ENCODE measurements at regions not wholly inside any gene's neighbourhood (a gene's known extent, or its start where the extent isn't known, plus 50 kb on each side); places are given as distances from the start of the nearest gene placed in this dataset.

DNA sequence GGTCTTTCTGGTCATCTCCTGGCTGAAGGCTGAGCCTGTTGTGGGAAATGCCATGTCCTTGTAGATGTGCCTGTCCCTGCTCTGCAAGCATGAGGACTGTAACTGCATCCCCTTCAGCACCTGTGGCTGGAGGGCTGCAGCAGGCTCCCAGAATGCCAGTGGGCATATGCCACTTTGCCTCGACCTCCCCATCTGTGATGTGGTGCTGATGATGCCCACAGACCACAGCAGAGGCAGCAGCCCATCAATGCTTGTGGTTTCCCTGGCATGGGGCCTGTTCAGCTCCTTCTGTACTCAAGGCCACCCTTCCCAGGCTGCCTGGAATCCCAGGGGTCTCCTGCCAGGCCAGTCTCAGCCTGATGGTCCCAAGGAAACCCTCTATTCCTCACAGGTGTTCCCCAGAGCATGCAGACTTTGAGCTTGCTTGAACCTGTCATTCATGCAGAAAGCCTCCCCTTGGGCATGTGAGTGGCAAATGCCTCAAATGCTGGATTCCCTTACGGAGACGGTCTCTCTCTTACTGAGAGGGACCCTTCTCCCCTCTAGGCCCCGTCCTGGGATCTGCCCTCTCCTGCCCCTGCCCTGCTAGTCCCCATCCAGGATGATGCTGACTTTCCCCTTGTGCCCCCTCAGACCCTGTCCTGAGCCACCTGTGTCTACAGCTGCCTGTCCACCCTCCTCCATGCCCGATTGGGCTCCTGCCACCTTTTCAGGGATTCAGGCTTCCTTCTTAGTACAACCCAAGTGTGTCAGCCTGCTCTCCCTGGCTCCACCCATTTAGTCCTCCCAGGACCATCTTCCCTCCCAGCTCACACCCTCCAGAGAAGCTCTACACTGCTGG is 50.9 kb upstream of the ANTXRL start:
- no peak for DNase-seq (ENCODE audit: low spot score)
- TF ChIP-seq, protein P1, sequence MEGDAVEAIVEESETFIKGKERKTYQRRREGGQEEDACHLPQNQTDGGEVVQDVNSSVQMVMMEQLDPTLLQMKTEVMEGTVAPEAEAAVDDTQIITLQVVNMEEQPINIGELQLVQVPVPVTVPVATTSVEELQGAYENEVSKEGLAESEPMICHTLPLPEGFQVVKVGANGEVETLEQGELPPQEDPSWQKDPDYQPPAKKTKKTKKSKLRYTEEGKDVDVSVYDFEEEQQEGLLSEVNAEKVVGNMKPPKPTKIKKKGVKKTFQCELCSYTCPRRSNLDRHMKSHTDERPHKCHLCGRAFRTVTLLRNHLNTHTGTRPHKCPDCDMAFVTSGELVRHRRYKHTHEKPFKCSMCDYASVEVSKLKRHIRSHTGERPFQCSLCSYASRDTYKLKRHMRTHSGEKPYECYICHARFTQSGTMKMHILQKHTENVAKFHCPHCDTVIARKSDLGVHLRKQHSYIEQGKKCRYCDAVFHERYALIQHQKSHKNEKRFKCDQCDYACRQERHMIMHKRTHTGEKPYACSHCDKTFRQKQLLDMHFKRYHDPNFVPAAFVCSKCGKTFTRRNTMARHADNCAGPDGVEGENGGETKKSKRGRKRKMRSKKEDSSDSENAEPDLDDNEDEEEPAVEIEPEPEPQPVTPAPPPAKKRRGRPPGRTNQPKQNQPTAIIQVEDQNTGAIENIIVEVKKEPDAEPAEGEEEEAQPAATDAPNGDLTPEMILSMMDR (IDR thresholded peaks at IDR 0.05; ENCODE audit: extremely low read depth, insufficient read depth, missing control alignments) = no peak
- in situ Hi-C loops (cut with MboI; ENCODE audit: low pct_unique_long_range_greater_than_20kb, low sequenced_read_pairs, unreplicated experiment) = no loop called here

DNA sequence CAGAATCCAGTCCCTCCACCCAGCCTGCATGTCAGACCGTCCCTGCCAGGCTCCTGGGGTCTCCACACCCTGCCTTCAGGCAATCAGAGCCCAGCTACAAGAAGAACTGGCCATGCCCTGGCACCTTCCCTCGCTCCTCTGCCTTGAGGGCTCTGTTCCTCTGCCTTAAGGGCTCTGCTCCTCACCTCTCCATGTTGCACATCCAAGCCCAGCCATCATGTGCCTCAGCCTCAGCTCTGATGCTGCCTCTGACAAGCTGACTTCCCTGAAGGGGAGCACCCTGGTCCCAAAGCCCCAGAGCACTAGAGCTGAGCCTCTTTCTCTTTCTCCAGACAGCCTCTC is 50.3 kb upstream of the ANTXRL start:
- TF ChIP-seq, protein P1 (IDR thresholded peaks at IDR 0.05; ENCODE audit: extremely low read depth, insufficient read depth, missing control alignments) = no peak
- no peak for DNase-seq (ENCODE audit: low spot score)
- in situ Hi-C loops (cut with MboI; ENCODE audit: low pct_unique_long_range_greater_than_20kb, low sequenced_read_pairs, unreplicated experiment) = no loop called here

DNA sequence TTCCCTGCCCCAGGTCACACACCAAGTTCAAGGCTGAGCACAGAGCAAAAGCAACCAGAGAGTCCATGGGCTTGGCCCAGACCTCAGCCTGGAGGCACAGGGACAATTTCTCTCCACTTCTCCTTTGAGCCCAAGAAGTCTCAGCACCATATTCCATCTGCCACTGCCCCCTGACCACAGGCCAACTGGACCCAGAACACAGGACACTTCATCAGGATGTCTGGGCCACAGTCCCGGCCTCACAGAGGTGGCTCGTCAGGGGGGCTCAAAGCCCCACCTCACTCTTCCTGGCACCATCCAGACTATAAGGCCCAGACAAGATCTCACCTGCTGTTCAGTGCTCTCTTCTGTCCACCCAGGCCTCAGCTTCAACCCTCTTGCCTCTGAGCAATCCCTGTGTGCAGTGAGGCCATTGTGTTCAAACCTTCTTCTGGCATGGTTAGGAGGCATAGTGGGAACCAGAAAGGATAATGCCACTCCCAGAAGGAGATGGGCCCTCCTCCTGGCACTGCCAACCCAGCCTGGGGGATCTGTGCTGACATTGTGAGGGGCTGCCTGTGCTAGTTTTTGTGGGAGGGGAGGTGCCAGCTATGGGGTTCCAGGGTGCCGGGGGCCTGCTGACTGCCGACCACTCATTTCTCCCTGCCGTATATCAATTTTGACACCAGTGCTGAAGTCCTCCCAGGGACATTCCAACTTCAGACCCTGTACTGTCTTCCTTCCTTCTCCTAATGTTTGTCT is 49.7 kb upstream of the ANTXRL start:
- DNase-seq (ENCODE audit: low spot score) = no peak
- TF ChIP-seq, protein P1 (IDR thresholded peaks at IDR 0.05; ENCODE audit: extremely low read depth, insufficient read depth, missing control alignments) = no peak
- in situ Hi-C loops (cut with MboI; ENCODE audit: low pct_unique_long_range_greater_than_20kb, low sequenced_read_pairs, unreplicated experiment) = no loop called here
